HL-60 (cell line): ENCODE measurements at regions not wholly inside any gene's neighbourhood (a gene's known extent, or its start where the extent isn't known, plus 50 kb on each side); places are given as distances from the start of the nearest gene placed in this dataset.

Experiments
- GABPA ChIP-seq: IDR thresholded peaks from 2 replicates; pipeline ENCODE4 v1.6.1; 2012; ENCODE audit warnings: low read depth
- POLR2AphosphoS5 ChIP-seq: IDR thresholded peaks from 2 replicates; pipeline ENCODE4 v1.6.1; 2012; ENCODE audit warnings: low read depth
- REST ChIP-seq: IDR thresholded peaks from 2 replicates; pipeline ENCODE4 v1.6.1; 2012; ENCODE audit warnings: low read depth; ENCODE audit not compliant: insufficient replicate concordance
- SPI1 ChIP-seq: IDR thresholded peaks from 2 replicates; pipeline ENCODE4 v1.6.1; 2012; ENCODE audit warnings: low read depth, mild to moderate bottlenecking, borderline replicate concordance
- TF ChIP-seq, protein P1 (sequence below): IDR thresholded peaks from one replicate; pipeline ENCODE4 v1.5.1; 2011; ENCODE audit warnings: low read length, control low read depth, inconsistent platforms; ENCODE audit not compliant: insufficient read depth

DNA sequence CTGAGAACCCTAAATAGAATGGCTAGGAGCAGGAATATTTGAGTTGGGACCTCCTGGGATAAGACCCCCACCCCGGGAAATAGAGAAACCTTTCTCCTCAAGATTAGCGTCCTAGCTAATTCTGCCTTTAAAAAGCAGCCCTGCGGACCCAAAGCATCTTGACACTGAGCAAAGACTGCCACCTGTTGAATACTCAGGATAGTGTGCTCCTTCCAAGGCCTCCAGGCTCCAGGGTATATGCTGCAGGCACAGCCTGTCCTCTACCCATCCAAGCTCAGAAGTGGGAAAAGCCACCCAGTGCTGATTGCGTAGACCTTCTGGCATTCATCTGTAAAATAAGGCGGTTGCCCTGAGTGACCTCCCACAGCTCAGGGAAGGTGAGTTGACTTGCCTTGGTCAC lies 456.2 kb upstream of the DYNLRB2 start:
- no peak for TF ChIP-seq REST
- TF ChIP-seq, protein P1, sequence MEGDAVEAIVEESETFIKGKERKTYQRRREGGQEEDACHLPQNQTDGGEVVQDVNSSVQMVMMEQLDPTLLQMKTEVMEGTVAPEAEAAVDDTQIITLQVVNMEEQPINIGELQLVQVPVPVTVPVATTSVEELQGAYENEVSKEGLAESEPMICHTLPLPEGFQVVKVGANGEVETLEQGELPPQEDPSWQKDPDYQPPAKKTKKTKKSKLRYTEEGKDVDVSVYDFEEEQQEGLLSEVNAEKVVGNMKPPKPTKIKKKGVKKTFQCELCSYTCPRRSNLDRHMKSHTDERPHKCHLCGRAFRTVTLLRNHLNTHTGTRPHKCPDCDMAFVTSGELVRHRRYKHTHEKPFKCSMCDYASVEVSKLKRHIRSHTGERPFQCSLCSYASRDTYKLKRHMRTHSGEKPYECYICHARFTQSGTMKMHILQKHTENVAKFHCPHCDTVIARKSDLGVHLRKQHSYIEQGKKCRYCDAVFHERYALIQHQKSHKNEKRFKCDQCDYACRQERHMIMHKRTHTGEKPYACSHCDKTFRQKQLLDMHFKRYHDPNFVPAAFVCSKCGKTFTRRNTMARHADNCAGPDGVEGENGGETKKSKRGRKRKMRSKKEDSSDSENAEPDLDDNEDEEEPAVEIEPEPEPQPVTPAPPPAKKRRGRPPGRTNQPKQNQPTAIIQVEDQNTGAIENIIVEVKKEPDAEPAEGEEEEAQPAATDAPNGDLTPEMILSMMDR: no peak
- TF ChIP-seq POLR2AphosphoS5: no peak
- TF ChIP-seq GABPA: no peak
- no peak for TF ChIP-seq SPI1
